ENCODE measurements at regions not wholly inside any gene's neighbourhood (a gene's known extent, or its start where the extent isn't known, plus 50 kb on each side); places are given as distances from the start of the nearest gene placed in this dataset.

- Histone ChIP-seq H3K36me3 (ENCODE audit: control insufficient read depth in 2 of 2, insufficient read depth in 2 of 2, low read length in 1 of 2) (no peaks in the 10 kb centered on the region), H3K27ac (ENCODE audit: low read depth in 2 of 2, low read length in 1 of 2) (no peak overlapping the region), H3K4me3 (ENCODE audit: low read depth in 1 of 2, low read length in 2 of 2) (no peak overlapping the region), H3K9me3 (ENCODE audit: control insufficient read depth in 2 of 2, insufficient read depth in 1 of 2, low read depth in 1 of 2, low read length in 1 of 2) (no peaks in the 10 kb centered on the region), H3K27me3 (ENCODE audit: control insufficient read depth in 1 of 2, insufficient read depth in 2 of 2, low read length in 2 of 2) (no peaks in the 10 kb centered on the region), H3K4me1 (ENCODE audit: control insufficient read depth in 2 of 2, insufficient read depth in 2 of 2, low read length in 1 of 2) (no peaks in the 10 kb centered on the region)
- 75 to 85% methylated on average over 2 of the region's 2 CpGs for WGBS, 2 donors
Measured at GRCh38 chr14:42715316-42715715, 1108.6 kb downstream of the LRFN5 start.

DNA sequence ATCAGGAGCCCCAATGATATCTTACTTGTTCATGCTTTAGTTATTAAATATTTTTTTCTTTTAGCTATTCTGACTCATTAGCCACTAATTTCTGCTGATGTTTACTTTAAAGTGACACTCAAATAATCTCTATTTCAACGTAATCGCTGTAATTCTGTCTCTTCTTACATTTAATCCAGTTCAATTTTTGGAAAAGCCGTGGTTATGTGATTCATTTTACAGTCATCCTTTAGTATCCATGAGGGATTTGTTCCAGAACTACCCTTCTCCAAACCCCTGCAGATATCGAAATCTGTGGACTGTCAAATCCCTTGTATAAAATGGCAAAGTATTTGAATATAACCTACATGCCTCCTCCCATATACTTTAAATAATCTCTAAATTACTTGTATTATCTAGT, 1103.4 kb downstream of the LRFN5 start:
- H3K4me1 ChIP-seq (ENCODE audit: control insufficient read depth in 2 of 2, insufficient read depth in 2 of 2, low read length in 1 of 2), result no peaks in the 10 kb centered on the region
- H3K4me3 ChIP-seq (ENCODE audit: low read depth in 1 of 2, low read length in 2 of 2), result no peak overlapping the region
- WGBS, 2 donors, result 85% methylated on average over 4 of the region's 4 CpGs
- H3K36me3 ChIP-seq (ENCODE audit: control insufficient read depth in 2 of 2, insufficient read depth in 2 of 2, low read length in 1 of 2), result no peaks in the 10 kb centered on the region
- H3K27ac ChIP-seq (ENCODE audit: low read depth in 2 of 2, low read length in 1 of 2), result no peak overlapping the region
- no peaks in the 10 kb centered on the region for H3K9me3 ChIP-seq (ENCODE audit: control insufficient read depth in 2 of 2, insufficient read depth in 1 of 2, low read depth in 1 of 2, low read length in 1 of 2)
- H3K27me3 ChIP-seq (ENCODE audit: control insufficient read depth in 1 of 2, insufficient read depth in 2 of 2, low read length in 2 of 2), result no peaks in the 10 kb centered on the region

DNA sequence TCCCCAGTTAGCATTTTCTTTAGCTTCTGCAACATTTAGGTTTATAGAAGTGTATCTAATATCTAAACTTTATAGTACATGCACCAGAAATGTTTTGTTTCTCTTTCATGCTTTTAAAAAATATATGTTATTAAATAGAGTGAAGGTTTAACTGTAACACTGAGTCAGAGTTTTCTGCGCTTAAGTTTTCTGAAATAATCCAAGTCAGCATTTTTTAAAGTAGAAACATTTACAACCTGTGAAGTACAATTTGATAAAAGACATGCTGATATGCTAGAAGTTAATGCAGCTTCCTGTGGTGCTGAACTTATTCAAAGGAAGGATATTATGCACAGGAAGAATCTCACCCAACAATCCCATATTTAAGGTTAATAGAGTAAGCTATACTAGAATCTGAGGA, 1096.8 kb downstream of the LRFN5 start:
- H3K27me3 ChIP-seq (ENCODE audit: control insufficient read depth in 1 of 2, insufficient read depth in 2 of 2, low read length in 2 of 2), result no peaks in the 10 kb centered on the region
- no peaks in the 10 kb centered on the region for H3K36me3 ChIP-seq (ENCODE audit: control insufficient read depth in 2 of 2, insufficient read depth in 2 of 2, low read length in 1 of 2)
- WGBS, 2 donors, result 69 to 73% methylated on average over 1 of the region's 1 CpG

DNA sequence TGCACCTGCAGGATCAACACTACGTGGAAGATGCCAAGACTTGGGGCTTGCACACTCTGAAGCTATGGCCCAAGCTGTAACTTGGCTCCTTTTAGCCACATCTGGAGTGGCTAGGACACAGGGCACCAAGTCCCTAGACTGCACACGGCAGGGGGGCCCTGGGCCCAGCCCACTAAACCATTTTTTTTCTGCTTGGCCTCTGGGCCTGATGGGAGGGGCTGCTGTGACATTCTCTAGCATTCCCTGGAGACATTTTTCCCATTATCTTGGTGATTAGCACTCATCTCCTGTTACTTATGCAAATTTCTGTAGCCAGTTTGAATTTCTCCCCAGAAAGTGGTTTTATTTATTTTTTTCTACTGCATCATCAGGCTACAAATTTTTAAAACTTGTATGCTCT, 1080.7 kb downstream of the LRFN5 start:
- Histone ChIP-seq H3K4me1 (ENCODE audit: control insufficient read depth in 2 of 2, insufficient read depth in 2 of 2, low read length in 1 of 2) (no peaks in the 10 kb centered on the region), H3K27me3 (ENCODE audit: control insufficient read depth in 1 of 2, insufficient read depth in 2 of 2, low read length in 2 of 2) (no peaks in the 10 kb centered on the region), H3K4me3 (ENCODE audit: low read depth in 1 of 2, low read length in 2 of 2) (no peak overlapping the region), H3K36me3 (ENCODE audit: control insufficient read depth in 2 of 2, insufficient read depth in 2 of 2, low read length in 1 of 2) (no peaks in the 10 kb centered on the region), H3K27ac (ENCODE audit: low read depth in 2 of 2, low read length in 1 of 2) (no peak overlapping the region), H3K9me3 (ENCODE audit: control insufficient read depth in 2 of 2, insufficient read depth in 1 of 2, low read depth in 1 of 2, low read length in 1 of 2) (no peaks in the 10 kb centered on the region)
- WGBS, 2 donors, result 46 to 47% methylated on average over 2 of the region's 2 CpGs

More for the DNA sequence above, 1096.8 kb downstream of the LRFN5 start:
- Histone ChIP-seq H3K27ac (ENCODE audit: low read depth in 2 of 2, low read length in 1 of 2) (no peak overlapping the region), H3K4me1 (ENCODE audit: control insufficient read depth in 2 of 2, insufficient read depth in 2 of 2, low read length in 1 of 2) (no peaks in the 10 kb centered on the region), H3K4me3 (ENCODE audit: low read depth in 1 of 2, low read length in 2 of 2) (no peak overlapping the region), H3K9me3 (ENCODE audit: control insufficient read depth in 2 of 2, insufficient read depth in 1 of 2, low read depth in 1 of 2, low read length in 1 of 2) (no peaks in the 10 kb centered on the region)

- Histone ChIP-seq H3K4me1 (ENCODE audit: control insufficient read depth in 2 of 2, insufficient read depth in 2 of 2, low read length in 1 of 2) (no peaks in the 10 kb centered on the region), H3K36me3 (ENCODE audit: control insufficient read depth in 2 of 2, insufficient read depth in 2 of 2, low read length in 1 of 2) (no peaks in the 10 kb centered on the region), H3K9me3 (ENCODE audit: control insufficient read depth in 2 of 2, insufficient read depth in 1 of 2, low read depth in 1 of 2, low read length in 1 of 2) (no peaks in the 10 kb centered on the region), H3K4me3 (ENCODE audit: low read depth in 1 of 2, low read length in 2 of 2) (no peak overlapping the region), H3K27me3 (ENCODE audit: control insufficient read depth in 1 of 2, insufficient read depth in 2 of 2, low read length in 2 of 2) (no peaks in the 10 kb centered on the region), H3K27ac (ENCODE audit: low read depth in 2 of 2, low read length in 1 of 2) (no peak overlapping the region)
- 73 to 75% methylated on average over 2 of the region's 2 CpGs for WGBS, 2 donors
Measured at GRCh38 chr14:42683707-42684106, 1077.0 kb downstream of the LRFN5 start.

- Histone ChIP-seq H3K27me3 (ENCODE audit: control insufficient read depth in 1 of 2, insufficient read depth in 2 of 2, low read length in 2 of 2) (no peaks in the 10 kb centered on the region), H3K36me3 (ENCODE audit: control insufficient read depth in 2 of 2, insufficient read depth in 2 of 2, low read length in 1 of 2) (no peaks in the 10 kb centered on the region), H3K4me3 (ENCODE audit: low read depth in 1 of 2, low read length in 2 of 2) (no peak overlapping the region), H3K27ac (ENCODE audit: low read depth in 2 of 2, low read length in 1 of 2) (no peak overlapping the region), H3K9me3 (ENCODE audit: control insufficient read depth in 2 of 2, insufficient read depth in 1 of 2, low read depth in 1 of 2, low read length in 1 of 2) (no peaks in the 10 kb centered on the region), H3K4me1 (ENCODE audit: control insufficient read depth in 2 of 2, insufficient read depth in 2 of 2, low read length in 1 of 2) (no peaks in the 10 kb centered on the region)
- 89 to 94% methylated on average over 2 of the region's 2 CpGs for WGBS, 2 donors
Measured at GRCh38 chr14:42676636-42677035, 1070.0 kb downstream of the LRFN5 start.

DNA sequence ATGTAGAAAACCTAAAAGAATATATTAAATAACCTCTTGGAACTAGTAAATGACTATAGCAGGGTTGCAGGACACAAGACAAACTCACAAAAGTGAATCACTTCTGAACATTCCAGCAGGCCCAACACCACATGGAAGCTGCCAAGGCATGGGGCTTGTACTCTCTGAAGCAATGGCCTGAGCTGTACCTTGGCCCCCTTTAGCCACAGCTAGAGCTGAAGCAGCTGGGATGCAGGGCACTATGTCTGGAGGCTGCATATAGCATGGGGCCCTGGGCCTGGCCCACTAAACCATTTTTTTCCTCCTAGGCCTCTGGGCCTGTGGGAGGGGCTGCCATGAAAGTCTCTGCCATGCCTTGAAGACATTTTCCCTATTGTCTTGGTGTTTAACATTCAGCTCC, 1067.3 kb downstream of the LRFN5 start:
- no peak overlapping the region for H3K4me3 ChIP-seq (ENCODE audit: low read depth in 1 of 2, low read length in 2 of 2)
- H3K9me3 ChIP-seq (ENCODE audit: control insufficient read depth in 2 of 2, insufficient read depth in 1 of 2, low read depth in 1 of 2, low read length in 1 of 2), result no peaks in the 10 kb centered on the region
- no peaks in the 10 kb centered on the region for H3K36me3 ChIP-seq (ENCODE audit: control insufficient read depth in 2 of 2, insufficient read depth in 2 of 2, low read length in 1 of 2)
- H3K27me3 ChIP-seq (ENCODE audit: control insufficient read depth in 1 of 2, insufficient read depth in 2 of 2, low read length in 2 of 2), result no peaks in the 10 kb centered on the region
- H3K4me1 ChIP-seq (ENCODE audit: control insufficient read depth in 2 of 2, insufficient read depth in 2 of 2, low read length in 1 of 2), result no peaks in the 10 kb centered on the region
- no peak overlapping the region for H3K27ac ChIP-seq (ENCODE audit: low read depth in 2 of 2, low read length in 1 of 2)

- no peak overlapping the region for H3K27ac ChIP-seq (ENCODE audit: low read depth in 2 of 2, low read length in 1 of 2)
- H3K27me3 ChIP-seq (ENCODE audit: control insufficient read depth in 1 of 2, insufficient read depth in 2 of 2, low read length in 2 of 2), result no peaks in the 10 kb centered on the region
- H3K4me3 ChIP-seq (ENCODE audit: low read depth in 1 of 2, low read length in 2 of 2), result no peak overlapping the region
- no peaks in the 10 kb centered on the region for H3K36me3 ChIP-seq (ENCODE audit: control insufficient read depth in 2 of 2, insufficient read depth in 2 of 2, low read length in 1 of 2)
- no peaks in the 10 kb centered on the region for H3K4me1 ChIP-seq (ENCODE audit: control insufficient read depth in 2 of 2, insufficient read depth in 2 of 2, low read length in 1 of 2)
- H3K9me3 ChIP-seq (ENCODE audit: control insufficient read depth in 2 of 2, insufficient read depth in 1 of 2, low read depth in 1 of 2, low read length in 1 of 2), result no peaks in the 10 kb centered on the region
Measured at GRCh38 chr14:42671636-42672035, 1065.0 kb downstream of the LRFN5 start.

GRCh38 chr14:42665083-42665482, 1058.4 kb downstream of the LRFN5 start:
- H3K27ac ChIP-seq (ENCODE audit: low read depth in 2 of 2, low read length in 1 of 2), result no peak overlapping the region
- no peaks in the 10 kb centered on the region for H3K4me1 ChIP-seq (ENCODE audit: control insufficient read depth in 2 of 2, insufficient read depth in 2 of 2, low read length in 1 of 2)
- H3K27me3 ChIP-seq (ENCODE audit: control insufficient read depth in 1 of 2, insufficient read depth in 2 of 2, low read length in 2 of 2), result no peaks in the 10 kb centered on the region
- H3K9me3 ChIP-seq (ENCODE audit: control insufficient read depth in 2 of 2, insufficient read depth in 1 of 2, low read depth in 1 of 2, low read length in 1 of 2), result no peaks in the 10 kb centered on the region
- no peaks in the 10 kb centered on the region for H3K36me3 ChIP-seq (ENCODE audit: control insufficient read depth in 2 of 2, insufficient read depth in 2 of 2, low read length in 1 of 2)
- no peak overlapping the region for H3K4me3 ChIP-seq (ENCODE audit: low read depth in 1 of 2, low read length in 2 of 2)

- Histone ChIP-seq H3K9me3 (ENCODE audit: control insufficient read depth in 2 of 2, insufficient read depth in 1 of 2, low read depth in 1 of 2, low read length in 1 of 2) (no peaks in the 10 kb centered on the region), H3K36me3 (ENCODE audit: control insufficient read depth in 2 of 2, insufficient read depth in 2 of 2, low read length in 1 of 2) (no peaks in the 10 kb centered on the region), H3K27ac (ENCODE audit: low read depth in 2 of 2, low read length in 1 of 2) (no peak overlapping the region), H3K4me1 (ENCODE audit: control insufficient read depth in 2 of 2, insufficient read depth in 2 of 2, low read length in 1 of 2) (no peaks in the 10 kb centered on the region), H3K27me3 (ENCODE audit: control insufficient read depth in 1 of 2, insufficient read depth in 2 of 2, low read length in 2 of 2) (no peaks in the 10 kb centered on the region), H3K4me3 (ENCODE audit: low read depth in 1 of 2, low read length in 2 of 2) (no peak overlapping the region)
- 21 to 35% methylated on average over 1 of the region's 1 CpG for WGBS, 2 donors
Measured at GRCh38 chr14:42664190-42664589, 1057.5 kb downstream of the LRFN5 start.

All from esophagus (tissue), 2 donors.